CD14-positive monocyte (primary cell): ENCODE measurements at regions not wholly inside any gene's neighbourhood (a gene's known extent, or its start where the extent isn't known, plus 50 kb on each side); places are given as distances from the start of the nearest gene placed in this dataset.

Experiments used
- DNase-seq, 3 donors: peaks; one replicate each; pipeline ENCODE4 v3.0.0-alpha.2; 2011 to 2022
- H2AFZ ChIP-seq: 2 replicates; pipeline ENCODE4 v1.6.0; 2012; ENCODE audit warnings: mild to moderate bottlenecking, low read depth, low read length, inconsistent platforms; ENCODE audit not compliant: insufficient read depth, poor library complexity, severe bottlenecking
- H3K27ac ChIP-seq, 2 donors: 1 replicate in 1 of 2; 2 replicates in 1 of 2; pipeline ENCODE4 v1.5.1; 2012 to 2013; ENCODE audit warnings: low read length in 2 of 2, control low read depth in 1 of 2, inconsistent platforms in 1 of 2, low read depth in 1 of 2, mild to moderate bottlenecking in 1 of 2
- H3K27me3 ChIP-seq, 2 donors: one replicate each; pipeline versions ENCODE4 v1.6.0 to v1.6.1; 2011 to 2013; ENCODE audit warnings: low read length in 2 of 2; ENCODE audit not compliant: control insufficient read depth in 2 of 2, insufficient read depth in 2 of 2
- H3K36me3 ChIP-seq, 2 donors: replicated peaks in 1 of 2; 1 replicate in 1 of 2; 2 replicates in 1 of 2; pipeline versions ENCODE4 v1.5.1 to v1.6.1; 2012 to 2013; ENCODE audit warnings: low read length in 2 of 2, control low read depth in 1 of 2, inconsistent platforms in 1 of 2, mild to moderate bottlenecking in 1 of 2; ENCODE audit not compliant: insufficient read depth in 2 of 2, control insufficient read depth in 1 of 2
- H3K4me1 ChIP-seq, 2 donors: 1 replicate in 1 of 2; 2 replicates in 1 of 2; pipeline versions ENCODE4 v1.5.1 to v1.6.1; 2012 to 2013; ENCODE audit warnings: low read length in 2 of 2, control low read depth in 1 of 2, inconsistent platforms in 1 of 2, mild to moderate bottlenecking in 1 of 2, moderate library complexity in 1 of 2; ENCODE audit not compliant: insufficient read depth in 2 of 2, control insufficient read depth in 1 of 2
- H3K4me2 ChIP-seq: replicated peaks from 2 replicates; pipeline ENCODE3; 2012; ENCODE audit warnings: low read length, moderate library complexity, mild to moderate bottlenecking; ENCODE audit not compliant: poor library complexity, severe bottlenecking; ENCODE audit errors: extremely low read depth
- H3K4me3 ChIP-seq, 3 experiments: fragments of 200-600 bp in 1 of 3; sonication (generic) in 1 of 3; replicated peaks in 1 of 3; 1 replicate in 2 of 3; 2 replicates in 1 of 3; pipeline ENCODE4 v1.5.1; 2011 to 2013; ENCODE audit warnings: low read length in 3 of 3, mild to moderate bottlenecking in 3 of 3, control low read depth in 2 of 3, low read depth in 2 of 3, inconsistent platforms in 1 of 3, moderate library complexity in 1 of 3
- H3K79me2 ChIP-seq: 2 replicates; pipeline ENCODE4 v1.6.0; 2012; ENCODE audit warnings: mild to moderate bottlenecking, control low read depth, inconsistent platforms, low read length, moderate library complexity; ENCODE audit not compliant: insufficient read depth
- H3K9ac ChIP-seq: 2 replicates; pipeline ENCODE4 v1.6.0; 2017; ENCODE audit warnings: low read length, mild to moderate bottlenecking; ENCODE audit not compliant: insufficient read depth, poor library complexity, severe bottlenecking
- H3K9me3 ChIP-seq, 2 donors: replicated peaks in 1 of 2; 1 replicate in 1 of 2; 2 replicates in 1 of 2; pipeline versions ENCODE4 v1.5.1 to v1.6.1; 2012 to 2013; ENCODE audit warnings: low read length in 2 of 2, control low read depth in 1 of 2; ENCODE audit not compliant: control insufficient read depth in 1 of 2, insufficient read depth in 1 of 2
- H4K20me1 ChIP-seq: 2 replicates; pipeline ENCODE4 v1.6.0; 2012; ENCODE audit warnings: mild to moderate bottlenecking, low read length, control low read depth, moderate library complexity; ENCODE audit not compliant: insufficient read depth
- H3K27ac Mint-ChIP-seq, 7 donors: one replicate each; pipeline ENCODE4 v1.8.0; 2020; ENCODE audit warnings: mild to moderate bottlenecking in 7 of 7, mixed read lengths in 7 of 7, moderate library complexity in 6 of 7, inconsistent platforms in 2 of 7
- H3K27me3 Mint-ChIP-seq, 3 donors: one replicate each; pipeline ENCODE4 v1.8.0; 2021 to 2022; ENCODE audit warnings: low read depth in 3 of 3, mild to moderate bottlenecking in 3 of 3, mixed read lengths in 3 of 3, moderate library complexity in 3 of 3, inconsistent platforms in 1 of 3
- H3K36me3 Mint-ChIP-seq, 2 donors: one replicate each; pipeline ENCODE4 v1.8.0; 2020; ENCODE audit warnings: mixed read lengths in 2 of 2, inconsistent platforms in 1 of 2, mild to moderate bottlenecking in 1 of 2
- H3K4me1 Mint-ChIP-seq: one replicate; pipeline ENCODE4 v1.8.0; 2020; ENCODE audit warnings: mild to moderate bottlenecking, mixed read lengths
- H3K4me3 Mint-ChIP-seq, 2 donors: one replicate each; pipeline ENCODE4 v1.8.0; 2020; ENCODE audit warnings: mild to moderate bottlenecking in 2 of 2, mixed read lengths in 2 of 2, moderate library complexity in 1 of 2
- H3K9me3 Mint-ChIP-seq, 7 donors: one replicate each; pipeline ENCODE4 v1.8.0; 2020 to 2022; ENCODE audit warnings: mixed read lengths in 7 of 7, mild to moderate bottlenecking in 6 of 7, moderate library complexity in 6 of 7, inconsistent platforms in 2 of 7
- WGBS: methylation state at CpG from one replicate; pipeline ENCODE4 v1.1.5; 2013; ENCODE audit warnings: missing lambda C conversion rate; ENCODE audit not compliant: insufficient coverage; 5-methylcytosine and 5-hydroxymethylcytosine counted together
- intact Hi-C, 2 donors: fragments of 100-400 bp; cut with micrococcal nuclease; formaldehyde crosslinking; loops; one replicate each; pipeline versions ENCODE4 v1.15.0 to v1.15.1; 2023
- TF ChIP-seq, protein P1 (sequence below): fragments of 200-600 bp; IDR thresholded peaks from one replicate; pipeline ENCODE4 v1.8.0; 2022; ENCODE audit warnings: antibody characterized with exemption, mild to moderate bottlenecking

DNA sequence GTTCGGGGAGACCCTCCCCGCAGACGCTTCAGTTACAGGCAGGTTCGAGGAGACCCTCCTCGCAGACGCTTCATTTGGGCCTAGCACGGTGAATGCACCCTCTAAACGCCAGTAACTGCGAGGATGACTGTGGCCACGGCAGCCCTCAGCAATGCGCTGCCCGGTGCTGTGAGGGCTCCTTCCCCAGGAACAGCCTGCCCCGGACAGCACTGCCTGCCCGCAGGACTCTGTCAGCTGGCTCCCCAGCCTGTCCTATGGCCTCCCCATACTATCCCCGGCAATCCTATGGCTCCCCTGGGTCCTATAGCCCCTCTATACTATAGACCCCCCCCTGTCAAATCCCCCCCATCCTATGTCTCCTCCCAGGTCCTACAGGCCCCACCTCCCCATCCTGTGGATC, 238.9 kb downstream of the RBFOX3 start:
- Histone ChIP-seq H3K4me1 (no peaks in the 10 kb centered on the region), H3K79me2 (no peaks in the 10 kb centered on the region), H3K27ac (no peak overlapping the region), H3K27me3 (no peaks in the 10 kb centered on the region), H3K9ac (no peak overlapping the region), H3K4me3 (no peak overlapping the region), H3K36me3 (no peaks in the 10 kb centered on the region), H4K20me1 (no peaks in the 10 kb centered on the region), H3K9me3 (no peaks in the 10 kb centered on the region), H2AFZ (no peak overlapping the region), H3K4me2 (no peak overlapping the region)
- no peak overlapping the region for H3K4me3 Mint-ChIP-seq
- peaks cover 0 to 2% (median 0%) of the 10 kb centered on the region in 7 donors for H3K9me3 Mint-ChIP-seq
- TF ChIP-seq, protein P1, sequence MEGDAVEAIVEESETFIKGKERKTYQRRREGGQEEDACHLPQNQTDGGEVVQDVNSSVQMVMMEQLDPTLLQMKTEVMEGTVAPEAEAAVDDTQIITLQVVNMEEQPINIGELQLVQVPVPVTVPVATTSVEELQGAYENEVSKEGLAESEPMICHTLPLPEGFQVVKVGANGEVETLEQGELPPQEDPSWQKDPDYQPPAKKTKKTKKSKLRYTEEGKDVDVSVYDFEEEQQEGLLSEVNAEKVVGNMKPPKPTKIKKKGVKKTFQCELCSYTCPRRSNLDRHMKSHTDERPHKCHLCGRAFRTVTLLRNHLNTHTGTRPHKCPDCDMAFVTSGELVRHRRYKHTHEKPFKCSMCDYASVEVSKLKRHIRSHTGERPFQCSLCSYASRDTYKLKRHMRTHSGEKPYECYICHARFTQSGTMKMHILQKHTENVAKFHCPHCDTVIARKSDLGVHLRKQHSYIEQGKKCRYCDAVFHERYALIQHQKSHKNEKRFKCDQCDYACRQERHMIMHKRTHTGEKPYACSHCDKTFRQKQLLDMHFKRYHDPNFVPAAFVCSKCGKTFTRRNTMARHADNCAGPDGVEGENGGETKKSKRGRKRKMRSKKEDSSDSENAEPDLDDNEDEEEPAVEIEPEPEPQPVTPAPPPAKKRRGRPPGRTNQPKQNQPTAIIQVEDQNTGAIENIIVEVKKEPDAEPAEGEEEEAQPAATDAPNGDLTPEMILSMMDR: no peak
- WGBS: 69% methylated on average over 15 of the region's 15 CpGs
- H3K27me3 Mint-ChIP-seq: peaks cover 8 to 12% (median 12%) of the 10 kb centered on the region in 3 donors
- H3K36me3 Mint-ChIP-seq: no peaks in the 10 kb centered on the region
- no peaks in the 10 kb centered on the region for H3K4me1 Mint-ChIP-seq
- H3K27ac Mint-ChIP-seq: no peak overlapping the region
- DNase-seq: no peak
- intact Hi-C loops: no loop called here

- Histone ChIP-seq H4K20me1 (no peaks in the 10 kb centered on the region), H3K4me2 (no peak overlapping the region), H3K27ac (no peak overlapping the region), H3K4me1 (no peaks in the 10 kb centered on the region), H3K27me3 (no peaks in the 10 kb centered on the region), H3K9ac (no peak overlapping the region), H3K36me3 (no peaks in the 10 kb centered on the region), H2AFZ (no peak overlapping the region), H3K4me3 (no peak overlapping the region), H3K9me3 (no peaks in the 10 kb centered on the region), H3K79me2 (no peaks in the 10 kb centered on the region)
- Mint-ChIP-seq H3K27me3 (peaks cover 8 to 11% (median 11%) of the 10 kb centered on the region in 3 donors), H3K27ac (no peak overlapping the region), H3K4me3 (no peak overlapping the region), H3K4me1 (no peaks in the 10 kb centered on the region), H3K9me3 (peaks cover 0 to 2% (median 0%) of the 10 kb centered on the region in 7 donors), H3K36me3 (no peaks in the 10 kb centered on the region)
- DNase-seq: no peak
- intact Hi-C loops: no loop called here
- WGBS: 77% methylated on average over 5 of the region's 5 CpGs
- TF ChIP-seq, protein P1: no peak
These were observed 240.3 kb downstream of the RBFOX3 start for GRCh38 chr17:79370594-79370993.
